ENCODE measurements at regions not wholly inside any gene's neighbourhood (a gene's known extent, or its start where the extent isn't known, plus 50 kb on each side); places are given as distances from the start of the nearest gene placed in this dataset.

DNA sequence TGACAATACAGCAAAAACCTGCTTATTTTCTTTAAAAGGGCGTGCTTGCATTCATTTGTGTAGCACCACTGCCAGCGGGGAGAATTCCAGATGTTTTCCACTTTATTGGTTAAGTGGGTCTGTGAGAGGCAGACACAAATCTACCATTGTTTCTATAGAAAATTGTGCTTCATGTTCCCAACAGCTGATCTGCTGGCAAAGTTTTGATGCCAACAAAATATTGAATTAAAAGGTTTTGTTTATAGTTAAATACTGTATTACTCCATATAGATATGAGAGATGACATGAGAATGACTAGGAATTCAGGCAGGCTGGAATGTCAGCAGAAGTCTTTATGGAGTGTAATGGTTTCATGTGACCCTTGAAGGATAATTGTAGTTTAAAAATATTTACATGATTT is 182.7 kb downstream of the MC4R start (continued):
- no peak for TF ChIP-seq SALL2 (tag by site-specific recombination; IDR thresholded peaks at IDR 0.05; ENCODE audit: borderline replicate concordance)
- no peak for TF ChIP-seq ZBTB7A (tag by site-specific recombination; IDR thresholded peaks at IDR 0.05; ENCODE audit: low read depth)

DNA sequence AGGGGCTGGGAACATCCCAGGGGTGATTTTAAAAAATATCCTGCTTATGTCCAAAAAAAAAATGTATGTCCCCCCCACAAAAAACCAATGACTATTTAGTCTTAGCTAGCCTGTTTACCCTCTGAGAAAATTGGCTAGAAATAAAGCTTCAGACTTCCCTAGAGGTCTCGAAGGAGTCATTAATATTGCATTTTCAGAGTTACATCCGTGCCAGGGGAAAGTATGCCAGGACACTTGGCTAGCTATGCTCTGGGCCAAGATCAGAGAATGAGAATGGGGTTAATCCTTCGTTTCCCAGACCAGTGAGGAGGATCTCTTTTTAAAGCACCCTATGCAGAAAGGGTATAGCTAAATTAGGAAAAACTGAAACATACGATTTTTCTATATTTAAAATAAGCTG is 183.6 kb downstream of the MC4R start:
- H3K9me3 ChIP-seq (ENCODE audit: control insufficient read depth, insufficient read depth, low read depth, low read length) = no peaks in the 10 kb centered on the region
- no peak overlapping the region for H3K4me3 ChIP-seq (ENCODE audit: low read depth, low read length)
- no peaks in the 10 kb centered on the region for H3K4me1 ChIP-seq (ENCODE audit: control insufficient read depth, insufficient read depth, low read length)
- POLR2A ChIA-PET = no interaction called here
- H3K27ac ChIP-seq (ENCODE audit: extremely low read depth, low read depth, low read length) = no peak overlapping the region
- CTCF ChIA-PET = interaction anchor here (1.5 kb wide), 1 partner anchor 201 kb away, joined by 5 read pairs; no protein-coding TSS in a partner anchor
- H3K36me3 ChIP-seq (ENCODE audit: control insufficient read depth in 2 of 2, insufficient read depth in 1 of 2, low read length in 2 of 2) = no peaks in the 10 kb centered on the region
- TF ChIP-seq, protein P1, sequence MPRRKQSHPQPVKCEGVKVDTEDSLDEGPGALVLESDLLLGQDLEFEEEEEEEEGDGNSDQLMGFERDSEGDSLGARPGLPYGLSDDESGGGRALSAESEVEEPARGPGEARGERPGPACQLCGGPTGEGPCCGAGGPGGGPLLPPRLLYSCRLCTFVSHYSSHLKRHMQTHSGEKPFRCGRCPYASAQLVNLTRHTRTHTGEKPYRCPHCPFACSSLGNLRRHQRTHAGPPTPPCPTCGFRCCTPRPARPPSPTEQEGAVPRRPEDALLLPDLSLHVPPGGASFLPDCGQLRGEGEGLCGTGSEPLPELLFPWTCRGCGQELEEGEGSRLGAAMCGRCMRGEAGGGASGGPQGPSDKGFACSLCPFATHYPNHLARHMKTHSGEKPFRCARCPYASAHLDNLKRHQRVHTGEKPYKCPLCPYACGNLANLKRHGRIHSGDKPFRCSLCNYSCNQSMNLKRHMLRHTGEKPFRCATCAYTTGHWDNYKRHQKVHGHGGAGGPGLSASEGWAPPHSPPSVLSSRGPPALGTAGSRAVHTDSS (tag by site-specific recombination; IDR thresholded peaks at IDR 0.05) = no peak
- TF ChIP-seq, protein P2, sequence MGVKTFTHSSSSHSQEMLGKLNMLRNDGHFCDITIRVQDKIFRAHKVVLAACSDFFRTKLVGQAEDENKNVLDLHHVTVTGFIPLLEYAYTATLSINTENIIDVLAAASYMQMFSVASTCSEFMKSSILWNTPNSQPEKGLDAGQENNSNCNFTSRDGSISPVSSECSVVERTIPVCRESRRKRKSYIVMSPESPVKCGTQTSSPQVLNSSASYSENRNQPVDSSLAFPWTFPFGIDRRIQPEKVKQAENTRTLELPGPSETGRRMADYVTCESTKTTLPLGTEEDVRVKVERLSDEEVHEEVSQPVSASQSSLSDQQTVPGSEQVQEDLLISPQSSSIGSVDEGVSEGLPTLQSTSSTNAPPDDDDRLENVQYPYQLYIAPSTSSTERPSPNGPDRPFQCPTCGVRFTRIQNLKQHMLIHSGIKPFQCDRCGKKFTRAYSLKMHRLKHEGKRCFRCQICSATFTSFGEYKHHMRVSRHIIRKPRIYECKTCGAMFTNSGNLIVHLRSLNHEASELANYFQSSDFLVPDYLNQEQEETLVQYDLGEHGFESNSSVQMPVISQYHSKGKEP (tag by site-specific recombination; IDR thresholded peaks at IDR 0.05) = no peak
- no peak for TF ChIP-seq ZNF202 (tag by site-specific recombination; IDR thresholded peaks at IDR 0.05; ENCODE audit: borderline replicate concordance)
- TF ChIP-seq, protein P3, sequence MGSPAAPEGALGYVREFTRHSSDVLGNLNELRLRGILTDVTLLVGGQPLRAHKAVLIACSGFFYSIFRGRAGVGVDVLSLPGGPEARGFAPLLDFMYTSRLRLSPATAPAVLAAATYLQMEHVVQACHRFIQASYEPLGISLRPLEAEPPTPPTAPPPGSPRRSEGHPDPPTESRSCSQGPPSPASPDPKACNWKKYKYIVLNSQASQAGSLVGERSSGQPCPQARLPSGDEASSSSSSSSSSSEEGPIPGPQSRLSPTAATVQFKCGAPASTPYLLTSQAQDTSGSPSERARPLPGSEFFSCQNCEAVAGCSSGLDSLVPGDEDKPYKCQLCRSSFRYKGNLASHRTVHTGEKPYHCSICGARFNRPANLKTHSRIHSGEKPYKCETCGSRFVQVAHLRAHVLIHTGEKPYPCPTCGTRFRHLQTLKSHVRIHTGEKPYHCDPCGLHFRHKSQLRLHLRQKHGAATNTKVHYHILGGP (tag by site-specific recombination; IDR thresholded peaks at IDR 0.05) = no peak
- no peak for TF ChIP-seq ZNF664 (tag by site-specific recombination; IDR thresholded peaks at IDR 0.05)
- no peak for TF ChIP-seq ZNF549 (tag by site-specific recombination; IDR thresholded peaks at IDR 0.05)
- TF ChIP-seq OVOL3 (tag by site-specific recombination; IDR thresholded peaks at IDR 0.05) = no peak
- no peak for TF ChIP-seq ZNF426 (tag by site-specific recombination; IDR thresholded peaks at IDR 0.05)

DNA sequence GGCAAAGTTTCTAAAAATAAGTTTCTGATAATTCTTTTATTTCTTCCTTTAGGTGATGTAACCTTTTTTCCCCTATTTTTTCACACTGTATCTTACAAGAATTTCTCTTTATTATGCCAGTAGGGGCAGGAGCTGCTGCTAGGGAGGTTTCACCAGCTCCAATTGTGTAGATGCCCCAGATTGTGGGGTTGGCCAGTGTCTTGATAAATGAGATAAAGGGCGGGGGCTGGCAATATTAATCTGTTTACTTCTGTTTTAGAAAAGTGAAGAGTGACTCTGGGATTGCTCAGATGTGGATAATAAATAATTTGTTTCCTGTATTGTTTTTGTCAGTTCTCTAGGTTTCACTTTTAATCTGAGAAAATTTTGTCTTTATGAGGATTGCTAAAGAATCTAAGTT is 190.4 kb downstream of the MC4R start:
- CTCF ChIA-PET = interaction anchor here (0.5 to 0.9 kb wide), 2 partner anchors 22 to 23 kb away, joined by 3 read pairs; no protein-coding TSS in a partner anchor
- POLR2A ChIA-PET = no interaction called here
- H3K36me3 ChIP-seq (ENCODE audit: control insufficient read depth in 2 of 2, insufficient read depth in 1 of 2, low read length in 2 of 2) = no peaks in the 10 kb centered on the region
- no peak for TF ChIP-seq ZNF560 (tag by site-specific recombination; IDR thresholded peaks at IDR 0.05; ENCODE audit: borderline replicate concordance)
- TF ChIP-seq ZNF664 (tag by site-specific recombination; IDR thresholded peaks at IDR 0.05) = no peak
- no peak for TF ChIP-seq ZNF777 (tag by site-specific recombination; IDR thresholded peaks at IDR 0.05; ENCODE audit: borderline replicate concordance)
- TF ChIP-seq, protein P4, sequence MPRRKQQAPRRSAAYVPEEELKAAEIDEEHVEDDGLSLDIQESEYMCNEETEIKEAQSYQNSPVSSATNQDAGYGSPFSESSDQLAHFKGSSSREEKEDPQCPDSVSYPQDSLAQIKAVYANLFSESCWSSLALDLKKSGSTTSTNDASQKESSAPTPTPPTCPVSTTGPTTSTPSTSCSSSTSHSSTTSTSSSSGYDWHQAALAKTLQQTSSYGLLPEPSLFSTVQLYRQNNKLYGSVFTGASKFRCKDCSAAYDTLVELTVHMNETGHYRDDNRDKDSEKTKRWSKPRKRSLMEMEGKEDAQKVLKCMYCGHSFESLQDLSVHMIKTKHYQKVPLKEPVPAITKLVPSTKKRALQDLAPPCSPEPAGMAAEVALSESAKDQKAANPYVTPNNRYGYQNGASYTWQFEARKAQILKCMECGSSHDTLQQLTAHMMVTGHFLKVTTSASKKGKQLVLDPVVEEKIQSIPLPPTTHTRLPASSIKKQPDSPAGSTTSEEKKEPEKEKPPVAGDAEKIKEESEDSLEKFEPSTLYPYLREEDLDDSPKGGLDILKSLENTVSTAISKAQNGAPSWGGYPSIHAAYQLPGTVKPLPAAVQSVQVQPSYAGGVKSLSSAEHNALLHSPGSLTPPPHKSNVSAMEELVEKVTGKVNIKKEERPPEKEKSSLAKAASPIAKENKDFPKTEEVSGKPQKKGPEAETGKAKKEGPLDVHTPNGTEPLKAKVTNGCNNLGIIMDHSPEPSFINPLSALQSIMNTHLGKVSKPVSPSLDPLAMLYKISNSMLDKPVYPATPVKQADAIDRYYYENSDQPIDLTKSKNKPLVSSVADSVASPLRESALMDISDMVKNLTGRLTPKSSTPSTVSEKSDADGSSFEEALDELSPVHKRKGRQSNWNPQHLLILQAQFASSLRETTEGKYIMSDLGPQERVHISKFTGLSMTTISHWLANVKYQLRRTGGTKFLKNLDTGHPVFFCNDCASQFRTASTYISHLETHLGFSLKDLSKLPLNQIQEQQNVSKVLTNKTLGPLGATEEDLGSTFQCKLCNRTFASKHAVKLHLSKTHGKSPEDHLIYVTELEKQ (tag by site-specific recombination; IDR thresholded peaks at IDR 0.05; ENCODE audit: borderline replicate concordance) = no peak
- TF ChIP-seq ZNF621 (tag by site-specific recombination; IDR thresholded peaks at IDR 0.05) = no peak
- no peak for TF ChIP-seq ZNF610 (tag by site-specific recombination; IDR thresholded peaks at IDR 0.05; ENCODE audit: borderline replicate concordance)
- no peak for TF ChIP-seq SP7 (tag by site-specific recombination; IDR thresholded peaks at IDR 0.05)
- TF ChIP-seq ZNF221 (tag by site-specific recombination; IDR thresholded peaks at IDR 0.05; ENCODE audit: borderline replicate concordance) = no peak
- TF ChIP-seq, protein P5, sequence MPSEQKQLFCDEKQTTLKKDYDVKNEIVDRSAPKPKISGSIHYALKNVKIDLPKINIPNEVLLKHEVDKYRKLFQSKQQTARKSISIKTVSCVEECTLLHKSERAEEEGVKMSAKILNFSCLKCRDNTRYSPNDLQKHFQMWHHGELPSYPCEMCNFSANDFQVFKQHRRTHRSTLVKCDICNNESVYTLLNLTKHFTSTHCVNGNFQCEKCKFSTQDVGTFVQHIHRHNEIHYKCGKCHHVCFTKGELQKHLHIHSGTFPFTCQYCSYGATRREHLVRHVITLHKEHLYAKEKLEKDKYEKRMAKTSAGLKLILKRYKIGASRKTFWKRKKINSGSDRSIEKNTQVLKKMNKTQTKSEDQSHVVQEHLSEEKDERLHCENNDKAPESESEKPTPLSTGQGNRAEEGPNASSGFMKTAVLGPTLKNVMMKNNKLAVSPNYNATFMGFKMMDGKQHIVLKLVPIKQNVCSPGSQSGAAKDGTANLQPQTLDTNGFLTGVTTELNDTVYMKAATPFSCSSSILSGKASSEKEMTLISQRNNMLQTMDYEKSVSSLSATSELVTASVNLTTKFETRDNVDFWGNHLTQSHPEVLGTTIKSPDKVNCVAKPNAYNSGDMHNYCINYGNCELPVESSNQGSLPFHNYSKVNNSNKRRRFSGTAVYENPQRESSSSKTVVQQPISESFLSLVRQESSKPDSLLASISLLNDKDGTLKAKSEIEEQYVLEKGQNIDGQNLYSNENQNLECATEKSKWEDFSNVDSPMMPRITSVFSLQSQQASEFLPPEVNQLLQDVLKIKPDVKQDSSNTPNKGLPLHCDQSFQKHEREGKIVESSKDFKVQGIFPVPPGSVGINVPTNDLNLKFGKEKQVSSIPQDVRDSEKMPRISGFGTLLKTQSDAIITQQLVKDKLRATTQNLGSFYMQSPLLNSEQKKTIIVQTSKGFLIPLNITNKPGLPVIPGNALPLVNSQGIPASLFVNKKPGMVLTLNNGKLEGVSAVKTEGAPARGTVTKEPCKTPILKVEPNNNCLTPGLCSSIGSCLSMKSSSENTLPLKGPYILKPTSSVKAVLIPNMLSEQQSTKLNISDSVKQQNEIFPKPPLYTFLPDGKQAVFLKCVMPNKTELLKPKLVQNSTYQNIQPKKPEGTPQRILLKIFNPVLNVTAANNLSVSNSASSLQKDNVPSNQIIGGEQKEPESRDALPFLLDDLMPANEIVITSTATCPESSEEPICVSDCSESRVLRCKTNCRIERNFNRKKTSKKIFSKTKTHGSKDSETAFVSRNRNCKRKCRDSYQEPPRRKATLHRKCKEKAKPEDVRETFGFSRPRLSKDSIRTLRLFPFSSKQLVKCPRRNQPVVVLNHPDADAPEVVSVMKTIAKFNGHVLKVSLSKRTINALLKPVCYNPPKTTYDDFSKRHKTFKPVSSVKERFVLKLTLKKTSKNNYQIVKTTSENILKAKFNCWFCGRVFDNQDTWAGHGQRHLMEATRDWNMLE (tag by site-specific recombination; conservative IDR thresholded peaks at IDR 0.05; ENCODE audit: low read depth) = no peak
- TF ChIP-seq ZNF530 (tag by site-specific recombination; IDR thresholded peaks at IDR 0.05; ENCODE audit: low read depth) = no peak
- no peak for TF ChIP-seq ZNF792 (tag by site-specific recombination; IDR thresholded peaks at IDR 0.05)

More for the DNA sequence above, 190.4 kb downstream of the MC4R start:
- Histone ChIP-seq H3K4me3 (ENCODE audit: low read depth, low read length) (no peak overlapping the region), H3K9me3 (ENCODE audit: control insufficient read depth, insufficient read depth, low read depth, low read length) (no peaks in the 10 kb centered on the region), H3K27ac (ENCODE audit: extremely low read depth, low read depth, low read length) (no peak overlapping the region), H3K4me1 (ENCODE audit: control insufficient read depth, insufficient read depth, low read length) (no peaks in the 10 kb centered on the region)

Measured in HEK293 (cell line).